HCT116 (cell line): ENCODE measurements at regions not wholly inside any gene's neighbourhood (a gene's known extent, or its start where the extent isn't known, plus 50 kb on each side); places are given as distances from the start of the nearest gene placed in this dataset.

Experiments
- CEBPB ChIP-seq: IDR thresholded peaks from 2 replicates; pipeline ENCODE4 v1.6.1; 2012; ENCODE audit warnings: low read depth
- EZH2 ChIP-seq: fragments of 200-600 bp; sonication (generic); IDR thresholded peaks from 2 replicates; pipeline ENCODE4 v1.6.1; 2017; ENCODE audit warnings: antibody characterized with exemption, mixed run types
- FOSL1 ChIP-seq: IDR thresholded peaks from 2 replicates; pipeline ENCODE4 v1.6.1; 2012; ENCODE audit warnings: low read depth
- POLR2A ChIP-seq: IDR thresholded peaks from 2 replicates; pipeline ENCODE4 v1.7.0; 2011; ENCODE audit warnings: borderline replicate concordance; ENCODE audit not compliant: insufficient read depth, insufficient read length; ENCODE audit errors: extremely low read depth
- POLR2AphosphoS5 ChIP-seq: IDR thresholded peaks from 2 replicates; pipeline ENCODE4 v1.6.1; 2011; ENCODE audit warnings: mild to moderate bottlenecking, low read depth, low read length, moderate library complexity
- RAD21 ChIP-seq: IDR thresholded peaks from 2 replicates; pipeline ENCODE4 v1.6.1; 2012; ENCODE audit warnings: low read depth, mild to moderate bottlenecking
- REST ChIP-seq: IDR thresholded peaks from 2 replicates; pipeline ENCODE4 v1.6.1; 2012; ENCODE audit warnings: low read depth
- SIN3A ChIP-seq: IDR thresholded peaks from 2 replicates; pipeline ENCODE4 v1.6.1; 2012; ENCODE audit warnings: low read depth
- SP1 ChIP-seq: IDR thresholded peaks from 2 replicates; pipeline ENCODE4 v1.6.1; 2012; ENCODE audit warnings: low read depth
- ZFX ChIP-seq: fragments of 450-650 bp; IDR thresholded peaks from 2 replicates; pipeline ENCODE4 v1.6.1; 2017
- TF ChIP-seq, protein P1 (sequence below), 3 experiments: fragments of 200-600 bp in 1 of 3; sonication (generic) in 1 of 3; IDR thresholded peaks in 2 of 3; conservative IDR thresholded peaks in 1 of 3; 2 replicates each; pipeline ENCODE4 v1.5.1; 2012 to 2017; ENCODE audit warnings: low read depth in 2 of 3, low read length in 2 of 3, antibody characterized with exemption in 1 of 3, borderline replicate concordance in 1 of 3, control low read depth in 1 of 3, mild to moderate bottlenecking in 1 of 3, mixed read lengths in 1 of 3, mixed run types in 1 of 3, moderate library complexity in 1 of 3; ENCODE audit not compliant: insufficient read depth in 1 of 3
- TF ChIP-seq, protein P2 (sequence below): IDR thresholded peaks from 2 replicates; pipeline ENCODE4 v1.6.1; 2012
- TF ChIP-seq, protein P3 (sequence below): IDR thresholded peaks from 2 replicates; pipeline ENCODE4 v1.6.1; 2012

DNA sequence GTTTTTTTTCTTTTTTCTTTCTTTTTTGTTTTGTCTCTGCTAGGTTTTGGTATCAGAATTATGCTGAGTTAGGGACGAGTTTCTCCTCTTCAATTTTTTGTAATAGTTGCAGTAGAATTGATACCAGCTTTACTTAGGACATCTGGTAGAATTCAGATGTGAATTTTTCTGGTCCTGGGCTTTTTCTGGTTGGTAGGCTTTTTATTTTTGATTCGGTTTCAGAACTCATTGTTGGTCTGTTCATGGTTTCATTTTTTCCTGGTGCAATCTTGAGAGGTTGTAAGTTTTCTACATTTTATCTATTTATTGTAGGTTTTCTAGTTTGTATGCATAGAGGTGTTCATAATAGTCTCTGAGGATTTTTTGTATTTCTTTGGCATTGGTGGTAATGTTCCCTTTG lies 498.1 kb upstream of the CPEB2 start:
- TF ChIP-seq ZFX = no peak
- TF ChIP-seq EZH2 = no peak
- TF ChIP-seq, protein P1, sequence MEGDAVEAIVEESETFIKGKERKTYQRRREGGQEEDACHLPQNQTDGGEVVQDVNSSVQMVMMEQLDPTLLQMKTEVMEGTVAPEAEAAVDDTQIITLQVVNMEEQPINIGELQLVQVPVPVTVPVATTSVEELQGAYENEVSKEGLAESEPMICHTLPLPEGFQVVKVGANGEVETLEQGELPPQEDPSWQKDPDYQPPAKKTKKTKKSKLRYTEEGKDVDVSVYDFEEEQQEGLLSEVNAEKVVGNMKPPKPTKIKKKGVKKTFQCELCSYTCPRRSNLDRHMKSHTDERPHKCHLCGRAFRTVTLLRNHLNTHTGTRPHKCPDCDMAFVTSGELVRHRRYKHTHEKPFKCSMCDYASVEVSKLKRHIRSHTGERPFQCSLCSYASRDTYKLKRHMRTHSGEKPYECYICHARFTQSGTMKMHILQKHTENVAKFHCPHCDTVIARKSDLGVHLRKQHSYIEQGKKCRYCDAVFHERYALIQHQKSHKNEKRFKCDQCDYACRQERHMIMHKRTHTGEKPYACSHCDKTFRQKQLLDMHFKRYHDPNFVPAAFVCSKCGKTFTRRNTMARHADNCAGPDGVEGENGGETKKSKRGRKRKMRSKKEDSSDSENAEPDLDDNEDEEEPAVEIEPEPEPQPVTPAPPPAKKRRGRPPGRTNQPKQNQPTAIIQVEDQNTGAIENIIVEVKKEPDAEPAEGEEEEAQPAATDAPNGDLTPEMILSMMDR (IDR thresholded peaks at IDR 0.05 in 2 of 3, conservative IDR thresholded peaks at IDR 0.05 in 1 of 3; ENCODE audit: borderline replicate concordance in 1 of 3, insufficient read depth in 1 of 3, low read depth in 2 of 3, low read length in 2 of 3) = no peak
- no peak for TF ChIP-seq CEBPB
- no peak for TF ChIP-seq POLR2A
- TF ChIP-seq, protein P2, sequence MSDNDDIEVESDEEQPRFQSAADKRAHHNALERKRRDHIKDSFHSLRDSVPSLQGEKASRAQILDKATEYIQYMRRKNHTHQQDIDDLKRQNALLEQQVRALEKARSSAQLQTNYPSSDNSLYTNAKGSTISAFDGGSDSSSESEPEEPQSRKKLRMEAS = no peak
- TF ChIP-seq RAD21 = no peak
- TF ChIP-seq REST = no peak
- TF ChIP-seq SIN3A = no peak
- TF ChIP-seq FOSL1 = no peak
- TF ChIP-seq SP1 = no peak
- no peak for TF ChIP-seq POLR2AphosphoS5
- TF ChIP-seq, protein P3, sequence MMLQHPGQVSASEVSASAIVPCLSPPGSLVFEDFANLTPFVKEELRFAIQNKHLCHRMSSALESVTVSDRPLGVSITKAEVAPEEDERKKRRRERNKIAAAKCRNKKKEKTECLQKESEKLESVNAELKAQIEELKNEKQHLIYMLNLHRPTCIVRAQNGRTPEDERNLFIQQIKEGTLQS = no peak
